MM.1S (cell line): ENCODE measurements at regions not wholly inside any gene's neighbourhood (a gene's known extent, or its start where the extent isn't known, plus 50 kb on each side); places are given as distances from the start of the nearest gene placed in this dataset.

Experiments
- DNase-seq: peaks from one replicate; pipeline ENCODE4 v3.0.0-alpha.2; 2015
- H2AFZ ChIP-seq: fragments of 300-600 bp; sonication (generic); 2 replicates; pipeline ENCODE4 v1.6.0; 2016; ENCODE audit warnings: antibody characterized with exemption, low read length
- H3F3A ChIP-seq: fragments of 300-600 bp; sonication (generic); 2 replicates; pipeline ENCODE4 v1.6.1; 2016; ENCODE audit warnings: mild to moderate bottlenecking, antibody characterized with exemption, low read length, moderate library complexity, mixed read lengths; ENCODE audit not compliant: insufficient read depth
- H3K27ac ChIP-seq: fragments of 300-600 bp; sonication (generic); 2 replicates; pipeline ENCODE4 v1.5.1; 2016; ENCODE audit warnings: mild to moderate bottlenecking, low read length
- H3K27me3 ChIP-seq: fragments of 300-600 bp; sonication (generic); replicated peaks from 2 replicates; pipeline ENCODE4 v1.6.0; 2016; ENCODE audit warnings: low read length; ENCODE audit not compliant: insufficient read depth
- H3K36me3 ChIP-seq: fragments of 300-600 bp; sonication (generic); replicated peaks from 2 replicates; pipeline ENCODE4 v1.6.1; 2016; ENCODE audit warnings: mild to moderate bottlenecking, low read length, mixed read lengths; ENCODE audit not compliant: insufficient read depth
- H3K4me1 ChIP-seq: fragments of 300-600 bp; sonication (generic); 2 replicates; pipeline ENCODE4 v1.6.1; 2016; ENCODE audit warnings: low read length, mixed read lengths
- H3K4me2 ChIP-seq: fragments of 300-600 bp; sonication (generic); 2 replicates; pipeline ENCODE4 v1.6.0; 2016; ENCODE audit warnings: low read depth, low read length
- H3K4me3 ChIP-seq: fragments of 300-600 bp; sonication (generic); 2 replicates; pipeline ENCODE4 v1.5.1; 2016; ENCODE audit warnings: low read length, mixed read lengths
- H3K79me2 ChIP-seq: fragments of 300-600 bp; sonication (generic); 2 replicates; pipeline ENCODE4 v1.6.1; 2016; ENCODE audit warnings: mixed run types, low read length, mixed read lengths
- H3K9ac ChIP-seq: fragments of 300-600 bp; sonication (generic); 2 replicates; pipeline ENCODE4 v1.6.1; 2016; ENCODE audit warnings: low read length, mixed read lengths
- H3K9me2 ChIP-seq: fragments of 300-600 bp; sonication (generic); replicated peaks from 2 replicates; pipeline ENCODE4 v1.6.1; 2016; ENCODE audit warnings: mild to moderate bottlenecking, low read length, mixed read lengths; ENCODE audit not compliant: insufficient read depth
- H3K9me3 ChIP-seq: fragments of 300-600 bp; sonication (generic); replicated peaks from 2 replicates; pipeline ENCODE4 v1.6.1; 2016; ENCODE audit warnings: mild to moderate bottlenecking, low read length, mixed read lengths; ENCODE audit not compliant: insufficient read depth
- H4K20me1 ChIP-seq: fragments of 300-600 bp; sonication (generic); 2 replicates; pipeline ENCODE4 v1.6.1; 2016; ENCODE audit warnings: mild to moderate bottlenecking, low read length, moderate library complexity, mixed read lengths; ENCODE audit not compliant: insufficient read depth
- CTCF ChIP-seq: fragments of 300-600 bp; sonication (generic); IDR thresholded peaks from 2 replicates; pipeline ENCODE4 v1.5.1; 2016; ENCODE audit warnings: antibody characterized with exemption, low read length, mixed read lengths
- EZH2 ChIP-seq: fragments of 300-600 bp; sonication (generic); optimal IDR thresholded peaks from 2 replicates; pipeline ENCODE3; 2017; ENCODE audit warnings: low read depth, mild to moderate bottlenecking, antibody characterized with exemption, low read length, mixed read lengths
- EZH2phosphoT487 ChIP-seq: fragments of 300-600 bp; sonication (generic); IDR thresholded peaks from 2 replicates; pipeline ENCODE4 v1.6.1; 2018; ENCODE audit warnings: antibody characterized with exemption, low read length

GRCh38 chr2:139389391-139389790 lies 609.2 kb upstream of the NXPH2 start:
- Histone ChIP-seq H3K27me3 (no peaks in the 10 kb centered on the region), H3K9ac (no peak overlapping the region)

GRCh38 chr2:139386401-139386800 lies 606.2 kb upstream of the NXPH2 start:
- H3K4me2 ChIP-seq = no peak overlapping the region

More at GRCh38 chr2:139389391-139389790, 609.2 kb upstream of the NXPH2 start:
- no peaks in the 10 kb centered on the region for H3K36me3 ChIP-seq
- peaks cover 16% of the 10 kb centered on the region for H3K4me1 ChIP-seq
- no peak for DNase-seq
- no peak overlapping the region for H2AFZ ChIP-seq
- H3F3A ChIP-seq = peaks cover 2% of the 10 kb centered on the region
- H3K9me3 ChIP-seq = no peaks in the 10 kb centered on the region
- no peaks in the 10 kb centered on the region for H3K9me2 ChIP-seq
- no peak for TF ChIP-seq EZH2phosphoT487
- no peak for TF ChIP-seq CTCF
- no peak for TF ChIP-seq EZH2
- no peaks in the 10 kb centered on the region for H3K79me2 ChIP-seq
- H3K27ac ChIP-seq = no peak overlapping the region
- H3K4me2 ChIP-seq = no peak overlapping the region
- H3K4me3 ChIP-seq = no peak overlapping the region
- no peaks in the 10 kb centered on the region for H4K20me1 ChIP-seq

GRCh38 chr2:139383532-139383931 lies 603.3 kb upstream of the NXPH2 start:
- no peaks in the 10 kb centered on the region for H3K4me1 ChIP-seq
- no peak for DNase-seq
- no peaks in the 10 kb centered on the region for H3K27me3 ChIP-seq
- H3K9me2 ChIP-seq = no peaks in the 10 kb centered on the region
- H2AFZ ChIP-seq = no peak overlapping the region
- TF ChIP-seq EZH2phosphoT487 = no peak
- TF ChIP-seq CTCF = no peak
- no peak for TF ChIP-seq EZH2
- no peaks in the 10 kb centered on the region for H4K20me1 ChIP-seq
- no peak overlapping the region for H3K4me2 ChIP-seq
- H3K9me3 ChIP-seq = no peaks in the 10 kb centered on the region
- no peak overlapping the region for H3K9ac ChIP-seq
- H3K4me3 ChIP-seq = no peak overlapping the region
- H3K36me3 ChIP-seq = no peaks in the 10 kb centered on the region
- H3K79me2 ChIP-seq = no peaks in the 10 kb centered on the region
- no peak overlapping the region for H3K27ac ChIP-seq
- no peaks in the 10 kb centered on the region for H3F3A ChIP-seq

More at GRCh38 chr2:139386401-139386800, 606.2 kb upstream of the NXPH2 start:
- Histone ChIP-seq H3F3A (no peaks in the 10 kb centered on the region), H3K9me3 (no peaks in the 10 kb centered on the region), H4K20me1 (no peaks in the 10 kb centered on the region), H3K4me1 (no peaks in the 10 kb centered on the region), H3K9ac (no peak overlapping the region), H3K36me3 (no peaks in the 10 kb centered on the region), H3K79me2 (no peaks in the 10 kb centered on the region), H3K27ac (no peak overlapping the region), H3K4me3 (no peak overlapping the region), H2AFZ (no peak overlapping the region), H3K9me2 (no peaks in the 10 kb centered on the region), H3K27me3 (no peaks in the 10 kb centered on the region)
- no peak for DNase-seq
- no peak for TF ChIP-seq EZH2
- no peak for TF ChIP-seq CTCF
- no peak for TF ChIP-seq EZH2phosphoT487
